GM19463 (cell line): ENCODE measurements at regions not wholly inside any gene's neighbourhood (a gene's known extent, or its start where the extent isn't known, plus 50 kb on each side); places are given as distances from the start of the nearest gene placed in this dataset.
"Not testable (repeated sequence)": the region's sequence is repeated elsewhere in the genome, so short reads cannot be mapped to it uniquely, and the experiment has no call there.

Experiments
- ATAC-seq: cut with Tn5 transposase; IDR thresholded peaks from one replicate; pipeline ENCODE4 v1.9.1; 2021; ENCODE audit warnings: mild to moderate bottlenecking, moderate library complexity; ENCODE audit not compliant: unreplicated experiment

DNA sequence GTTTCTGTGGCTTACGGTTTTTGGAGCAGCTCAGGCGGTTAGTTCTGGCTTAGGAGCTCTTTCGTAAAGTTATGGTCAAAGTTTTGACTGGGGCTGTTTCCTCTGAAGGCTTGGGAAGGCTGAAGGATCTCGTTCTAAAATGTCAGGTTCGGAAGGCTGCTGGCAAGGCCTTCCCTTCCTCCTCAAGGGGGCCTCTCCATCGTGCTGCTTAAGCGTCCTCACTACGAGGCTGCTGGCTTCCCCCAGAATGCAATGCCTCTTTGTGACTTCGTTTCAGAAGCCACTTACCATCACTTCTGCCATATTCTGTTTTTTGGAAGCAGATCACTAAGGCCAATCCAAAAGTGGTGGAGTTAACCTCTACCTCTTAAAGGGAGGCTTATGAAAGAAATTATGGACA lies 1196.4 kb upstream of the TENM3 start:
- ATAC-seq, result no peak

DNA sequence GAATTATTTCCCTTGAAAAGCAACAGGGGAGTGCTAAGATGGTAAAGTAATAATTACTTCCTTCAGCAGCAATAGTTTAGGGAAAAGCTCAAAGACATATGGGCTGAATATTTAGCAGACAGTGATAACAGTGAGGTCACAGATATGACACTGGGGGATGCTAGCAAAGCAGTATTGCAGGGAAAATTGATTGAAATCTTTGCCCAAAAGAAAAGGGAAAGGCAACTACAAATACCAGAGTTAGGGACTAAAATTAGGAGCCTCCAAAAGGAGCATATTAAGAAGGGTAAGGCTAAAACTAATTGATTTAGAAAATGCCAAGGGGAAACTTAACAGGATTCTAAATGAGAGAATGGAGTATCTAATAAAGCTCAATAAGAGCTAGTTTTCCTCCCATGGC lies 1191.3 kb upstream of the TENM3 start:
- ATAC-seq, result no peak

- no peak for ATAC-seq
Observed at GRCh38 chr4:181061787-181062186, 1181.4 kb upstream of the TENM3 start.

- ATAC-seq, result no peak
Observed at GRCh38 chr4:181063212-181063611, 1180.0 kb upstream of the TENM3 start.

DNA sequence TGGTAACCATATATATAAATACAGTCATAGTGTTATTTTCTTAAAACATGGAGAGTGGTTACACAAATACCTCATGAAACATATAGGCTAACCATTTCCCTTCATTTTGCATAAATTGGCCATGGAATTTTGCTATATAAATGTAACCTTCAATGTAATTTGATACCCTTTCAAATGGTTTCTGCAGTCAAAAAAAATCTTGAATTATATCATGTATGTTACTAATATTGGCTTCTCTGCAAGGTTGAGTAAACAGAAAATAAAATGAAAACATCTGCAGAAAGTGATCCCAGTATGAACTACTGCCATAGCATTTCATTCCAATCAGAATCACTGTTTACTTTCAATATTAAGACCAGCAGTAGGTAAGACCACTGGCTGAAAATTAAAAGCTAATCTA lies 1165.9 kb upstream of the TENM3 start:
- no peak for ATAC-seq

GRCh38 chr4:181078196-181078595 lies 1165.0 kb upstream of the TENM3 start:
- no peak for ATAC-seq

- ATAC-seq, result no peak
Observed at GRCh38 chr4:181083757-181084361, 1159.3 kb upstream of the TENM3 start.

- ATAC-seq, result no peak
Observed at GRCh38 chr4:181085557-181085956, 1157.6 kb upstream of the TENM3 start.

DNA sequence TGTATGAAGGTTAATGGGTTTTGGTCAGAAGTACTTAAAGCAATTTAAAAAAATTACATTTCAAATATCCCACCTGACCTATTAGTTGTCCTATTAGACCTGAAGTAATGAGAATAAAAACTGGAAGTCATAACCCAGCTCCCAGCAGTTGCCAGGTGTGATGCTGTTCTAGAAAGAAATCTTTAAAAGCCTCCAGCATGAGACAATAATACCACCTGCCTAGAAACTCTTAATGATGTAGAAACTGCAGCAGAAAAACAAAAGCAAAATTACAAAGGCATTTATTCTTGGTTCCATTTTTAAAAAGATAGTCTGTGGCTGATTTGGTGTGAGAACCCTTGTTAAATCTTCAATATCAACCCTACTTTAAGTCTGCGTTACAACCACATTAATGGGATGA lies 1137.7 kb upstream of the TENM3 start:
- no peak for ATAC-seq

DNA sequence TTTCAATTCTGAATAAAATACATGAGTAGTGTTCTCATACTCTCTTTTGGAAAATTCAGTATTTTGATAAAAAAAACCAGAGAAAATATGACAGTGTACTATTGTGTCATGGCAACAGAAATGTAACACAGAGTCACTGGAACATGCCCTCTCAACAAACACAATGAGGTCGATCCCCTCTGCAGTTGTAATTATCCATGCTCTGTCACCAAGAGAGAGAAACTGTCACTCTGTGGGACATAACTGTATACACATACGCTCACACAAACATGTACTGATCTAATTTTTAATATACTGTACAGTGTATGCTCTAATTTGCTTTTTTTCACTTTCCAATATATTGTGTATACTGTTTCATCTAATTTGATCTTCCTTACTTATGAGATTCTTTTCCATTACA lies 1136.8 kb upstream of the TENM3 start:
- ATAC-seq, result no peak

GRCh38 chr4:181108237-181108636 lies 1135.0 kb upstream of the TENM3 start:
- no peak for ATAC-seq

GRCh38 chr4:181119186-181119585 lies 1124.0 kb upstream of the TENM3 start:
- no peak for ATAC-seq

DNA sequence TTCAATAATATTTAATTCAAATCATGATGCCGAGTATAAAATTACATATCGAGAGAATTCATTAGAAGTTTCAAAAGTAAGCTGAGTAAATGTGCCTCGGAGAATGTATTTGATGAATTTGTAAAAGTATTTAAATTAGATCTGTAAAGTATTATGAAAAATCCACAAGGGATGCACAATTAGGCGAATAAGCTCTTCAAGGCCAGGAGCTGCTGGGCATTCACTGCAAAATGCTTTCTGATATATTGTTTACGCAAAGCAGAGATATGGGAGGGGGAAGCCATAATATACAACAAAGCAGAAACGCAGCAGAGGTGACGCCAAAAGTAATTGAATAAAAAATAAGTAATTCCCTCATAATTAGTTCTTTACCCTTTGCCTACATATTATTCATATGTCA lies 1121.5 kb upstream of the TENM3 start:
- no peak for ATAC-seq

DNA sequence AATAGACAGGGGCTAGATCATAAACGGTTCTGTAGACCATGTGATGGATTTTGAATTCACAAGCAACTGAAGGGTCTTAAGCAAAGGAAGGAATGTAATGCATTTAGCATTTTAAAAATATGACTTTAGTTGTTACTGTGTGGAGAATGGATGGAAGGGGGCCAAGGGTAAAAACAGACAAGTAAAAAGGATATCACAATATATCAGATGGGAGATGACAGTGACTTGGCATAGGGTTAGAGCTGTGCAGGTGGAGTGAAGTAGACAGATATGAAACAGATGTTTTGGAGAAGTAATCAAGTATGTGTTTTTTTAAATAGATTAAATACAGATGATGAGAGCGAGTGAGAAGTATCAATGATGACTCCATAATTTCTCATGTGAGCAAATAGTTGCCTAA lies 1116.0 kb upstream of the TENM3 start:
- no peak for ATAC-seq

GRCh38 chr4:181130317-181130716 lies 1112.9 kb upstream of the TENM3 start:
- ATAC-seq, result not testable (repeated sequence)

- ATAC-seq, result no peak
Observed at GRCh38 chr4:181137351-181137750, 1105.9 kb upstream of the TENM3 start.

GRCh38 chr4:181138116-181138515 lies 1105.1 kb upstream of the TENM3 start:
- no peak for ATAC-seq

GRCh38 chr4:181140037-181140603 lies 1103.1 kb upstream of the TENM3 start:
- no peak for ATAC-seq

DNA sequence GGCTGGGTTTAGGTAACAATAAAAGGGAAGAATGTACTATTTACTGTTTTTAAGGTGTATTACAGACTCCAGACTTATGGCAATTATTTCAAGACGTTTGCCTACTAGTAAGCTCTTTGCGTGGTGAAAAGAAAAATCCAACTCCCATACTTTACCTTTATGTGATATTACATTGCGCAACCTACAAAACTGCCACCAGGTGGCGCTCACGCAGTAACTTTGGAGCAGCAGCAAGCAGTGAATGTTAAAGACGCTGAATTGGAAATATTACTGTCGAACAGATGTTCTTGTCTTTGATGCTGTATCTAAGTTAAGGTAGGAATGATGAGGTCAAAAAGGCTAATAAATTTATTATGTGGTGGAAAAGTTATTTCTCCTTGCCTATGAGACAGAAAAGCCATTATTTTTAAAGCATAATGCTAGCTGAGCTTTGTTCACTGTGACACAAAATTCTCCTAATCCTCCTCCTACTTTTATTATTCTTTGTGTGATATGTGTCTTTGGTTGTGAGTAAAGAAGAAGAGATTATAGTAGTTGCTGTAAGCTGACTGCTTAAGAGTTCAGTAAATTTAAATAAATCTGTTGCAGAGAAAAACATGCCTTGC lies 1099.8 kb upstream of the TENM3 start:
- peak; percentile 92 for ATAC-seq

GRCh38 chr4:181146051-181146450 lies 1097.2 kb upstream of the TENM3 start:
- no peak for ATAC-seq

GRCh38 chr4:181147416-181147951 lies 1095.7 kb upstream of the TENM3 start:
- ATAC-seq, result no peak

DNA sequence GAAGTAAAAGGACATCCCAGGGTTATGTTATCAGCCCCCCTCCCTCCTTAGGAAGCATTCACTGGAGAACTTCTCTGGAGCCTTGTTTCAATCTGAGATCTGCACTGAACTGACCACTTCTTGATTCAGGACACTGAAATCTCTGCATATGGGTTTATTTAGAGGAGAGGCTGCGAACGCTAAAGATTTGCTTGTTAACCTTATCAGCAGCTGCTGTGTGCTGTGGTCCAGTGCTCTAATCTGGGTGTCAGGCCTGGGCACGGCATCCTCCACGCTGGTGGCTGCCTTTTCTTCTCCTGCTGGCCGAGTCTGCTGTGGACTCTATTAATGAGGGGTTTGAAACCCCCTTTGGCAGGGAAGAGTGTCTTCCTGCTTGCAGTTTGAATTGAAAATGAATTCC lies 1094.7 kb upstream of the TENM3 start:
- no peak for ATAC-seq
